Fibroblast of upper back skin (primary cell): ENCODE measurements at regions not wholly inside any gene's neighbourhood (a gene's known extent, or its start where the extent isn't known, plus 50 kb on each side); places are given as distances from the start of the nearest gene placed in this dataset.
"Not testable (repeated sequence)": the region's sequence is repeated elsewhere in the genome, so short reads cannot be mapped to it uniquely, and the experiment has no call there.

Experiments used
- DNase-seq: peaks from one replicate; pipeline ENCODE4 v3.0.0-alpha.2; 2013

- DNase-seq: no peak
Measured at GRCh38 chr3:73120710-73121109, 59.3 kb downstream of the EBLN2 start.

GRCh38 chr3:73121669-73122331, 60.3 kb downstream of the EBLN2 start:
- no peak for DNase-seq

GRCh38 chr3:73134034-73134433, 72.6 kb downstream of the EBLN2 start:
- no peak for DNase-seq

- no peak for DNase-seq
Measured at GRCh38 chr3:73136941-73137340, 75.5 kb downstream of the EBLN2 start.

GRCh38 chr3:73137736-73138403, 76.4 kb downstream of the EBLN2 start:
- DNase-seq: no peak

- DNase-seq: no peak
Measured at GRCh38 chr3:73140772-73141442, 79.4 kb downstream of the EBLN2 start.

GRCh38 chr3:73141525-73141924, 80.1 kb downstream of the EBLN2 start:
- no peak for DNase-seq

- no peak for DNase-seq
Measured at GRCh38 chr3:73143401-73143800, 81.9 kb downstream of the EBLN2 start.

GRCh38 chr3:73143821-73144237, 82.4 kb downstream of the EBLN2 start:
- DNase-seq: peak; percentile 77

- DNase-seq: peak; percentile 3
Measured at GRCh38 chr3:73144276-73144675, 82.8 kb downstream of the EBLN2 start.

- DNase-seq: no peak
Measured at GRCh38 chr3:73144828-73145227, 83.4 kb downstream of the EBLN2 start.

- not testable (repeated sequence) for DNase-seq
Measured at GRCh38 chr3:73147479-73147878, 86.0 kb downstream of the EBLN2 start.

- DNase-seq: no peak
Measured at GRCh38 chr3:73148206-73148605, 86.7 kb downstream of the EBLN2 start.

GRCh38 chr3:73148682-73149081, 87.2 kb downstream of the EBLN2 start:
- no peak for DNase-seq

- DNase-seq: no peak
Measured at GRCh38 chr3:73150369-73151130, 89.1 kb downstream of the EBLN2 start.

GRCh38 chr3:73152571-73152970, 91.1 kb downstream of the EBLN2 start:
- not testable (repeated sequence) for DNase-seq

- DNase-seq: not testable (repeated sequence)
Measured at GRCh38 chr3:73153057-73153456, 91.6 kb downstream of the EBLN2 start.

- not testable (repeated sequence) for DNase-seq
Measured at GRCh38 chr3:73154261-73154660, 92.8 kb downstream of the EBLN2 start.

GRCh38 chr3:73155441-73155840, 94.0 kb downstream of the EBLN2 start:
- not testable (repeated sequence) for DNase-seq

GRCh38 chr3:73164622-73165021, 103.2 kb downstream of the EBLN2 start:
- DNase-seq: no peak

- DNase-seq: no peak
Measured at GRCh38 chr3:73175698-73176097, 114.2 kb downstream of the EBLN2 start.

GRCh38 chr3:73176941-73177340, 115.5 kb downstream of the EBLN2 start:
- DNase-seq: no peak

GRCh38 chr3:73177827-73178226, 116.4 kb downstream of the EBLN2 start:
- DNase-seq: no peak
